Central memory CD8-positive, alpha-beta T cell (primary cell): ENCODE measurements at regions not wholly inside any gene's neighbourhood (a gene's known extent, or its start where the extent isn't known, plus 50 kb on each side); places are given as distances from the start of the nearest gene placed in this dataset.

Source experiments
- ATAC-seq: fragments of 150-1000 bp; cut with Tn5 transposase; replicated peaks from 2 replicates; pipeline ENCODE4 v1.10.0; 2022; ENCODE audit warnings: mild to moderate bottlenecking, moderate FRiP score, moderate number of reproducible peaks; ENCODE audit not compliant: poor library complexity, severe bottlenecking; ENCODE audit errors: extremely low read depth
- DNase-seq, 2 donors: peaks; one replicate each; pipeline ENCODE4 v3.0.0; 2021; ENCODE audit warnings: low spot score in 2 of 2
- H3K27ac Mint-ChIP-seq: one replicate; pipeline ENCODE4 v1.8.0; 2022; ENCODE audit warnings: low read depth, mild to moderate bottlenecking, moderate library complexity, mixed read lengths
- H3K27me3 Mint-ChIP-seq: one replicate; pipeline ENCODE4 v1.8.0; 2022; ENCODE audit warnings: mixed read lengths
- H3K36me3 Mint-ChIP-seq: one replicate; pipeline ENCODE4 v1.8.0; 2022; ENCODE audit warnings: mild to moderate bottlenecking, moderate library complexity, mixed read lengths; ENCODE audit not compliant: insufficient read depth
- H3K4me1 Mint-ChIP-seq: one replicate; pipeline ENCODE4 v1.8.0; 2022; ENCODE audit warnings: mixed read lengths
- H3K4me3 Mint-ChIP-seq: one replicate; pipeline ENCODE4 v1.8.0; 2022; ENCODE audit warnings: mild to moderate bottlenecking, moderate library complexity, mixed read lengths
- H3K9me3 Mint-ChIP-seq: one replicate; pipeline ENCODE4 v1.8.0; 2022; ENCODE audit warnings: mixed read lengths

DNA sequence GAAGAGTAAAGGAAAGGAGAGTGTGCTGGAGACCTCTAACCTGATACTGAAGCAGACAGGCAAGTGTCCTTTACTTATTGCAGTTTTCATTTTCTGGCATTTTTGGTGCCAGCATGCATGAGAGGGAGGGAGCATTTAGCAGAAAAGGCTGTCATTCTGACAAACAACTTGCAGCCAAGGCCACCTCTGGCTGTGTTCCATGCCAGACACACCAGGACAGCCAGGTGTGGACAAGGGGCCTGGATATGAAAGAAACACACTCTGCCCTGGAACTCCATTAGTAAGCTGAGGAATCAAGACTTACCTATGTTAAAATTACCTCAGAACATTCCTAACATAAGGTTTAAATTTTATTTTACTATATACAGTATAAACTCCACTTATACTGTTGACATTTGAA lies 365.4 kb upstream of the CAMK1G start:
- Mint-ChIP-seq H3K36me3 (no peaks in the 10 kb centered on the region), H3K9me3 (peaks cover 10% of the 10 kb centered on the region), H3K4me3 (no peak overlapping the region), H3K27ac (no peak overlapping the region), H3K4me1 (no peaks in the 10 kb centered on the region), H3K27me3 (peaks cover 17% of the 10 kb centered on the region)
- no peak for DNase-seq
- ATAC-seq, result no peak

- peaks cover 17% of the 10 kb centered on the region for H3K27me3 Mint-ChIP-seq
- no peaks in the 10 kb centered on the region for H3K36me3 Mint-ChIP-seq
- H3K4me3 Mint-ChIP-seq, result no peak overlapping the region
- no peaks in the 10 kb centered on the region for H3K4me1 Mint-ChIP-seq
- ATAC-seq (no peak), DNase-seq (no peak)
- H3K27ac Mint-ChIP-seq, result no peak overlapping the region
- peaks cover 10% of the 10 kb centered on the region for H3K9me3 Mint-ChIP-seq
Measured at GRCh38 chr1:209218981-209219380, 364.5 kb upstream of the CAMK1G start.

DNA sequence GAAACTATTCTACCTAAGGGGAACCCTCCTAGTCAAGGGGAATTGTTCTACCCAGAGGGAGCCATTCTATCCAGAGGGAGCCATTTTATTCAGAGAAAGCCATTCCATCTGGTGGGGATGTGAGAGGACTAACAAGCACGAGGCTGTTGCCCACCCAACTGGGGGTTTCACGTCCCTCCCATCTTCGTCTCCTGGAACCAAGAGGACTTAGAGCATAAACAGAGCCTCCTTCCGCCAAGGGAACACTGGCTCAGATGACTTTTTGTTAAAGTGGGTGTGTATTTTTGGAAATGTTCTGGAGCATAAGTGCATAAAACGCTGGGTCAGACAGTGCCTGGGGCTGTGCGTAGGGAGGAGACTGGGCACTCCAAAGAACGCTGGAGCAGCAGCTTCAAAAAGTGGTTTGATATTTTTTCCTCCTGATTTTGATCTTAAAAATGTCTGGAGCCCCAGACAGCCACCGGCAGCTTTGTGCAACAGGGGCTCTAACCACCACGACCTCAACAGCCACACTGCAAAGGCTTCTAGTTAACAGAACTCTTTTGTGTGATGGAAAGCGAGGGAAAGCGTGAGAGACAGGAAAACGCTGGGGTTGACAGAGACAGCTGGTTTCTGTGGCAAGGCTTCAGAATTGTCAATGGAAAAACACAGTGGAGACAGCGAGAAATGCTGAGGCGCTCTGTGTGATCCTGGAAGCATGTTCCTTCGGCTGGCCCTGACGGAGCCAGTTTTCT lies 363.6 kb upstream of the CAMK1G start:
- H3K9me3 Mint-ChIP-seq, result peaks cover 13% of the 10 kb centered on the region
- H3K27ac Mint-ChIP-seq, result no peak overlapping the region
- DNase-seq, result no peak
- peaks cover 26% of the 10 kb centered on the region for H3K27me3 Mint-ChIP-seq
- H3K4me3 Mint-ChIP-seq, result no peak overlapping the region
- H3K36me3 Mint-ChIP-seq, result no peaks in the 10 kb centered on the region
- H3K4me1 Mint-ChIP-seq, result no peaks in the 10 kb centered on the region
- no peak for ATAC-seq

- no peaks in the 10 kb centered on the region for H3K36me3 Mint-ChIP-seq
- H3K9me3 Mint-ChIP-seq, result peaks cover 5% of the 10 kb centered on the region
- no peak overlapping the region for H3K27ac Mint-ChIP-seq
- H3K4me1 Mint-ChIP-seq, result no peaks in the 10 kb centered on the region
- DNase-seq (no peak), ATAC-seq (no peak)
- no peak overlapping the region for H3K4me3 Mint-ChIP-seq
- H3K27me3 Mint-ChIP-seq, result peaks cover 21% of the 10 kb centered on the region
Measured at GRCh38 chr1:209222826-209223225, 360.7 kb upstream of the CAMK1G start.

DNA sequence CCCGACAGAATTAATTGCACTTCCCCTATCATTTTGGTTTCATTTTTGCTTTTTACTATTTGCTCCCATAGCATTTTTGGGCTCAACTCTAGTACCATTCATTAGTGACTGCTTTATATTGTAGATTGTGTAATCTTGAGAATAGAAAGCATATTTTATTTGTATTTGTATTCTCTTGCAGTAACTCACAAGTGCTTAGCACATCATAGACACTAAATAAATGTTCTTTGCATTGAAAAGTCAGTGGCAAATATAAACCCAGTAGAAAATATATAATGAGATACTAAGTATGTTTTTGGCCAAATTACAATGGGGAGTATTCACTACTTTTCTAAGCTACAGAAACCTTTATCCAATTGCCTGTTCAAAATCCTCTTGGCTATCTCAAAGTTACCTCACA lies 359.7 kb upstream of the CAMK1G start:
- Mint-ChIP-seq H3K27me3 (peaks cover 29% of the 10 kb centered on the region), H3K27ac (no peak overlapping the region), H3K4me3 (no peak overlapping the region), H3K4me1 (no peaks in the 10 kb centered on the region), H3K9me3 (peaks cover 5% of the 10 kb centered on the region), H3K36me3 (no peaks in the 10 kb centered on the region)
- no peak for ATAC-seq
- DNase-seq, result no peak

DNA sequence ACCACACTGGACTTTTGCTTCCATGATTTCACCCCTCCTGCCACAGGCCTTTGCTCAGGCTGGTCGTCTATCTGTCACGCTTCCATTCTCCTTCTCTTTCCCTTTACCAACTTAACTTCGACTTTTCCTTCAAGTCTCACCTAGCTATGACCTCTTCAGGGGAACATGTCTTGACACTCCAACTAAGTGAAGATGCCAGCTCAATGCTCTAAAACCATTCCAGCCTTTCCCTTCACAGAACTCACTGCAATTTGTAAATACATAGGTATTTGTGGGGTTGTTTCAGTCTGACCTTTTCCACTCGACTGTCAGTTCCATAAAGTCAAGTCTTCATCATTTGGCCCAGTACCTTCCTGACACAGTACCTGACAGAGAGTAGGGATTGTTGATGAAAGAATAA lies 358.6 kb upstream of the CAMK1G start:
- Mint-ChIP-seq H3K4me1 (no peaks in the 10 kb centered on the region), H3K9me3 (peaks cover 5% of the 10 kb centered on the region), H3K36me3 (no peaks in the 10 kb centered on the region), H3K27ac (no peak overlapping the region), H3K4me3 (no peak overlapping the region), H3K27me3 (peaks cover 31% of the 10 kb centered on the region)
- DNase-seq (no peak), ATAC-seq (no peak)

DNA sequence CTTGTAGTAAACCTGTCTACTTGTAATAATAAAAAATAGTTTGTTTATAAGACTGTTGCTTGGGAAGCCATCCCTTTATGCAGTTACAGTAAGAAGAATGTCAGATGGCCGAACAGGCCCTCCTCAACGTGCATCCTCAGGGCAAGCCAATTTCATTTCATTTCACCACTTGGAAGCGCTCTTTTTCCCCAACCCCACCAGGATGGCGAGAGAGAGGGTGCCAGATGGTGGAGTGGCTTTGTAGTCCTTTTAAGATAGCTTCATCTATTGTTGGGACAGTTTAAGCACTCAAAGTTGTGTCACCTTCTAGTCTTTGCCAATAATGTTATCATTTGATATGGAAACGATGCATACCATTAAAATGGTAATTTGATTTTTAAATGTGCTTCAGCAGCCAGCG lies 356.3 kb upstream of the CAMK1G start:
- H3K4me1 Mint-ChIP-seq, result no peaks in the 10 kb centered on the region
- H3K27me3 Mint-ChIP-seq, result peaks cover 39% of the 10 kb centered on the region
- no peaks in the 10 kb centered on the region for H3K36me3 Mint-ChIP-seq
- H3K9me3 Mint-ChIP-seq, result peaks cover 5% of the 10 kb centered on the region
- no peak overlapping the region for H3K4me3 Mint-ChIP-seq
- ATAC-seq (no peak), DNase-seq (no peak)
- no peak overlapping the region for H3K27ac Mint-ChIP-seq

- ATAC-seq (no peak), DNase-seq (no peak)
- no peak overlapping the region for H3K4me3 Mint-ChIP-seq
- peaks cover 39% of the 10 kb centered on the region for H3K27me3 Mint-ChIP-seq
- H3K36me3 Mint-ChIP-seq, result no peaks in the 10 kb centered on the region
- H3K27ac Mint-ChIP-seq, result no peak overlapping the region
- H3K9me3 Mint-ChIP-seq, result peaks cover 9% of the 10 kb centered on the region
- H3K4me1 Mint-ChIP-seq, result no peaks in the 10 kb centered on the region
Measured at GRCh38 chr1:209227941-209228340, 355.6 kb upstream of the CAMK1G start.

DNA sequence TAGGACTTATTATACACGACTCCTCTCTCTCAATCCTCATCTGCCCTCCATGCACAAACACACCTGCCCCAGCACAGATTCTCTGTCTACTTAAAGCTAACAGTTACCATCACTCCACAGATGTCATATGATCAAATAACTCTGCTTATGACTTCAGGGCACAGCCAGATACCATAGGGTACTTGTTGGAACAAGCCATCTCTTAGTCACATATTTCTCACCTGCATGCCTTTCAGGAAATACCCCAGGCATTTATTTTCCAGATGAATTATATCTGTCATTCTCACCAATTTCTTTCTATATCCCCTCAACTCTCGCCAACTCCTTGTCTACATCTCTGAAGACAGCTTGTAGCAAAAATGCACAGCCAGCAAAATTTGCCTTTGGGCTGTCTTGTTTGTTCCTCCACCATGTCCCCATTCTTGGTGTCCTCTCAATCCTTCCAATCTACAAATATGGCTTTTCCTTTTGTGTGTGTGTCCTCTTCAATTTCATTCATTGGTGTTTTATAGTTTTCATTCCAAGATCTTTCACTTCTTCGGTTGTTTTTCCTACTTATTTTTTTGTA lies 353.9 kb upstream of the CAMK1G start:
- no peaks in the 10 kb centered on the region for H3K4me1 Mint-ChIP-seq
- H3K9me3 Mint-ChIP-seq, result peaks cover 9% of the 10 kb centered on the region
- no peaks in the 10 kb centered on the region for H3K36me3 Mint-ChIP-seq
- no peak for DNase-seq
- no peak overlapping the region for H3K27ac Mint-ChIP-seq
- ATAC-seq, result no peak
- peaks cover 26% of the 10 kb centered on the region for H3K27me3 Mint-ChIP-seq
- H3K4me3 Mint-ChIP-seq, result no peak overlapping the region

- no peak overlapping the region for H3K27ac Mint-ChIP-seq
- no peaks in the 10 kb centered on the region for H3K4me1 Mint-ChIP-seq
- DNase-seq (no peak), ATAC-seq (no peak)
- peaks cover 19% of the 10 kb centered on the region for H3K27me3 Mint-ChIP-seq
- peaks cover 4% of the 10 kb centered on the region for H3K9me3 Mint-ChIP-seq
- no peak overlapping the region for H3K4me3 Mint-ChIP-seq
- H3K36me3 Mint-ChIP-seq, result no peaks in the 10 kb centered on the region
Measured at GRCh38 chr1:209230314-209230713, 353.2 kb upstream of the CAMK1G start.

DNA sequence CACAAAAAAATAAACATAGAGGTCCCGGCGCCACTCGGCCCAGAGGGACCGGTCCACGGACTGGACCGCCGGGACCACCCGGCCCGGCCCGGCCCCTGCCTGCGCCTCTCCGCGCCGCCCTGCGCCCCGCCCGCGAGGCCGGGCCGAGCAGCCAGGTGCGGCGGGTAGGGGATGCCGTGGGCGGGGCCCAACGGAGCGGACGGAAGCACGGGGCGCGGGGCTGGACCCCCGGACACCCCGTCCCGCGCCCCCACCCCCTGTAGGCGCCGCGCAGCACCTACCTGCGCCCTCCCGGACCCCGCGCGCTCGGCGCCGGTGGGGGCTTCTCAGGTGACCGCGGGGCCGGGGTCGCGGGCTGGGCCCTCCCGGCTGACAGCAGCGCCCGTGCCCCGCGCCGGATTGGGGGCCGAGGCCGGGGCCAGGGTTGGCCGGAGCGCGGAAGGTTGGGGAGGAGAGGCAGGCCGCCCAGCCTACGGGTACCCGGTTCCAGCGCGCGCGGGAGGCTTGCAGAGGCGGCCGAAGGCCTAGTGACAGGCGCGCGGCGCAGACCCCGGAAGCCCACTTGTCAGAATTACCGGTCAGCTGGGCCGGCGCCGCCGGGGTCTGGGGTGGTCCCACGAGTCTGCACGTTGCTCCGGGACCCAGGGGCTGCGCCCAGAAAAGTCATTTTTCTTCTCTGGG lies 351.9 kb upstream of the CAMK1G start:
- Mint-ChIP-seq H3K36me3 (no peaks in the 10 kb centered on the region), H3K27me3 (peaks cover 19% of the 10 kb centered on the region), H3K4me3 (no peak overlapping the region), H3K4me1 (no peaks in the 10 kb centered on the region), H3K27ac (no peak overlapping the region), H3K9me3 (peaks cover 4% of the 10 kb centered on the region)
- DNase-seq (no peak), ATAC-seq (no peak)

DNA sequence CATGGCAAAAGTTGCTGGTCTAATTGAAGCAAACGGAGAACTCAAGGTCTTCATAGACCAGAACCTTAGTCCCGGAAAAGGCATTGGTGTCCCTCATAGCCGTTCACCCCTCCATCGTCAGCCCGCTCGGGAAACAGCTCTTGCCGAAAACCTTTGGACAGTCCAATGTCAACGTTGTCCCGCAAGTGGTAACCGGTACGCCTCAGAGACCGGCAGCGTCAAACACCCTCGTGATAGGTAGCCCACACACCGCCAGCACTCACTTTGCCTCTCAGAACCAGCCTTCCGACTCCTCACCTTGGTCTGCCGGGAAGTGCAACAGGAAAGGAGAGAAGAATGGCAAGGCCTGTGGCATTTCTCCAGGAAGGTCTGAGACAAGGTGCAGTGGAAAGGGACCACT lies 351.3 kb upstream of the CAMK1G start:
- ATAC-seq (no peak), DNase-seq (no peak)
- Mint-ChIP-seq H3K36me3 (no peaks in the 10 kb centered on the region), H3K4me3 (no peak overlapping the region), H3K27ac (no peak overlapping the region), H3K9me3 (peaks cover 4% of the 10 kb centered on the region), H3K4me1 (no peaks in the 10 kb centered on the region), H3K27me3 (peaks cover 19% of the 10 kb centered on the region)

GRCh38 chr1:209232759-209233158 lies 350.8 kb upstream of the CAMK1G start:
- no peak overlapping the region for H3K4me3 Mint-ChIP-seq
- no peaks in the 10 kb centered on the region for H3K4me1 Mint-ChIP-seq
- no peak overlapping the region for H3K27ac Mint-ChIP-seq
- peaks cover 19% of the 10 kb centered on the region for H3K27me3 Mint-ChIP-seq
- no peaks in the 10 kb centered on the region for H3K36me3 Mint-ChIP-seq
- DNase-seq (no peak), ATAC-seq (no peak)
- H3K9me3 Mint-ChIP-seq, result peaks cover 9% of the 10 kb centered on the region
